Fibroblast of skin of back (primary cell): ENCODE measurements at regions not wholly inside any gene's neighbourhood (a gene's known extent, or its start where the extent isn't known, plus 50 kb on each side); places are given as distances from the start of the nearest gene placed in this dataset.

ENCODE experiments used
- DNase-seq: peaks from one replicate; pipeline ENCODE4 v3.0.0-alpha.2; 2013

- no peak for DNase-seq
Observed at GRCh38 chr6:139510040-139510790, 135.8 kb upstream of the CITED2 start.

GRCh38 chr6:139509167-139509566 lies 134.7 kb upstream of the CITED2 start:
- no peak for DNase-seq

GRCh38 chr6:139508576-139508975 lies 134.1 kb upstream of the CITED2 start:
- DNase-seq: no peak

- DNase-seq: peak; percentile 61
Observed at GRCh38 chr6:139508023-139508422, 133.6 kb upstream of the CITED2 start.

- DNase-seq: no peak
Observed at GRCh38 chr6:139500977-139501376, 126.5 kb upstream of the CITED2 start.

- no peak for DNase-seq
Observed at GRCh38 chr6:139498715-139499114, 124.3 kb upstream of the CITED2 start.

- DNase-seq: no peak
Observed at GRCh38 chr6:139497345-139497961, 123.0 kb upstream of the CITED2 start.

GRCh38 chr6:139496654-139497344 lies 122.4 kb upstream of the CITED2 start:
- no peak for DNase-seq

GRCh38 chr6:139494376-139494990 lies 120.0 kb upstream of the CITED2 start:
- DNase-seq: no peak

- peak; percentile 5 for DNase-seq
Observed at GRCh38 chr6:139490482-139490881, 116.0 kb upstream of the CITED2 start.

GRCh38 chr6:139486476-139486799 lies 112.0 kb upstream of the CITED2 start:
- DNase-seq: no peak

- no peak for DNase-seq
Observed at GRCh38 chr6:139485742-139486475, 111.5 kb upstream of the CITED2 start.

GRCh38 chr6:139485185-139485584 lies 110.7 kb upstream of the CITED2 start:
- DNase-seq: no peak

- no peak for DNase-seq
Observed at GRCh38 chr6:139483079-139483478, 108.6 kb upstream of the CITED2 start.

- no peak for DNase-seq
Observed at GRCh38 chr6:139482287-139482686, 107.8 kb upstream of the CITED2 start.

- DNase-seq: no peak
Observed at GRCh38 chr6:139480356-139481165, 106.1 kb upstream of the CITED2 start.

- DNase-seq: no peak
Observed at GRCh38 chr6:139479433-139480222, 105.2 kb upstream of the CITED2 start.

- no peak for DNase-seq
Observed at GRCh38 chr6:139475646-139476045, 101.2 kb upstream of the CITED2 start.

GRCh38 chr6:139475241-139475640 lies 100.8 kb upstream of the CITED2 start:
- DNase-seq: no peak

GRCh38 chr6:139474145-139475108 lies 100.0 kb upstream of the CITED2 start:
- DNase-seq: peak; percentile 38
